ENCODE measurements at regions not wholly inside any gene's neighbourhood (a gene's known extent, or its start where the extent isn't known, plus 50 kb on each side); places are given as distances from the start of the nearest gene placed in this dataset.
"Not testable (repeated sequence)": the region's sequence is repeated elsewhere in the genome, so short reads cannot be mapped to it uniquely, and the experiment has no call there.

GRCh38 chr2:183952741-183953140 is 645.6 kb upstream of the ZNF804A start:
- no peak for DNase-seq
- WGBS (ENCODE audit: insufficient coverage) = no CpG with 5 or more reads among the region's 2 CpGs
- H3K9me3 ChIP-seq (ENCODE audit: control extremely low read depth in 1 of 5, control insufficient read depth in 4 of 5, insufficient read depth in 2 of 5, low read depth in 1 of 5, low read length in 4 of 5) = no peaks in the 10 kb centered on the region
- ChIA-PET CTCF (no interaction called here), POLR2A (no interaction called here)
- H3K36me3 ChIP-seq (ENCODE audit: control insufficient read depth in 4 of 4, insufficient read depth in 4 of 4, low read length in 3 of 4) = no peaks in the 10 kb centered on the region
- H3K27ac ChIP-seq (ENCODE audit: insufficient read depth in 1 of 2, low read depth in 1 of 2, low read length in 2 of 2, poor library complexity in 1 of 2, severe bottlenecking in 2 of 2) = no peak overlapping the region
- no peaks in the 10 kb centered on the region for H3K4me1 ChIP-seq (ENCODE audit: control extremely low read depth in 1 of 4, control insufficient read depth in 4 of 4, insufficient read depth in 4 of 4, low read length in 3 of 4)
- H3K27me3 ChIP-seq (replicated peaks in 2 of 5; ENCODE audit: control insufficient read depth in 4 of 5, insufficient read depth in 5 of 5, low read length in 4 of 5) = no peaks in the 10 kb centered on the region
- H3K4me3 ChIP-seq (ENCODE audit: control insufficient read depth in 1 of 7, extremely low read depth in 1 of 7, insufficient read depth in 4 of 7, low read depth in 2 of 7, low read length in 6 of 7) = no peak overlapping the region

- no peak overlapping the region for H3K4me3 ChIP-seq (ENCODE audit: control insufficient read depth in 1 of 7, extremely low read depth in 1 of 7, insufficient read depth in 4 of 7, low read depth in 2 of 7, low read length in 6 of 7)
- POLR2A ChIA-PET = no interaction called here
- no peaks in the 10 kb centered on the region for H3K4me1 ChIP-seq (ENCODE audit: control extremely low read depth in 1 of 4, control insufficient read depth in 4 of 4, insufficient read depth in 4 of 4, low read length in 3 of 4)
- no peaks in the 10 kb centered on the region for H3K27me3 ChIP-seq (replicated peaks in 2 of 5; ENCODE audit: control insufficient read depth in 4 of 5, insufficient read depth in 5 of 5, low read length in 4 of 5)
- no CpG with 5 or more reads among the region's 1 CpG for WGBS (ENCODE audit: insufficient coverage)
- DNase-seq = no peak
- H3K9me3 ChIP-seq (ENCODE audit: control extremely low read depth in 1 of 5, control insufficient read depth in 4 of 5, insufficient read depth in 2 of 5, low read depth in 1 of 5, low read length in 4 of 5) = no peaks in the 10 kb centered on the region
- CTCF ChIA-PET = no interaction called here
- H3K27ac ChIP-seq (ENCODE audit: insufficient read depth in 1 of 2, low read depth in 1 of 2, low read length in 2 of 2, poor library complexity in 1 of 2, severe bottlenecking in 2 of 2) = no peak overlapping the region
- H3K36me3 ChIP-seq (ENCODE audit: control insufficient read depth in 4 of 4, insufficient read depth in 4 of 4, low read length in 3 of 4) = no peaks in the 10 kb centered on the region
Measured at GRCh38 chr2:183963609-183964008, 634.7 kb upstream of the ZNF804A start.

GRCh38 chr2:183964565-183964964 is 633.8 kb upstream of the ZNF804A start:
- WGBS (ENCODE audit: insufficient coverage) = 17% methylated on average over 1 of the region's 1 CpG
- ChIA-PET CTCF (no interaction called here), POLR2A (no interaction called here)
- Histone ChIP-seq H3K27ac (ENCODE audit: insufficient read depth in 1 of 2, low read depth in 1 of 2, low read length in 2 of 2, poor library complexity in 1 of 2, severe bottlenecking in 2 of 2) (no peak overlapping the region), H3K9me3 (ENCODE audit: control extremely low read depth in 1 of 5, control insufficient read depth in 4 of 5, insufficient read depth in 2 of 5, low read depth in 1 of 5, low read length in 4 of 5) (no peaks in the 10 kb centered on the region), H3K27me3 (replicated peaks in 2 of 5; ENCODE audit: control insufficient read depth in 4 of 5, insufficient read depth in 5 of 5, low read length in 4 of 5) (no peaks in the 10 kb centered on the region), H3K4me3 (ENCODE audit: control insufficient read depth in 1 of 7, extremely low read depth in 1 of 7, insufficient read depth in 4 of 7, low read depth in 2 of 7, low read length in 6 of 7) (no peak overlapping the region), H3K36me3 (ENCODE audit: control insufficient read depth in 4 of 4, insufficient read depth in 4 of 4, low read length in 3 of 4) (no peaks in the 10 kb centered on the region), H3K4me1 (ENCODE audit: control extremely low read depth in 1 of 4, control insufficient read depth in 4 of 4, insufficient read depth in 4 of 4, low read length in 3 of 4) (no peaks in the 10 kb centered on the region)
- DNase-seq = no peak

- Histone ChIP-seq H3K27me3 (replicated peaks in 2 of 5; ENCODE audit: control insufficient read depth in 4 of 5, insufficient read depth in 5 of 5, low read length in 4 of 5) (no peaks in the 10 kb centered on the region), H3K36me3 (ENCODE audit: control insufficient read depth in 4 of 4, insufficient read depth in 4 of 4, low read length in 3 of 4) (no peaks in the 10 kb centered on the region), H3K9me3 (ENCODE audit: control extremely low read depth in 1 of 5, control insufficient read depth in 4 of 5, insufficient read depth in 2 of 5, low read depth in 1 of 5, low read length in 4 of 5) (no peaks in the 10 kb centered on the region), H3K4me1 (ENCODE audit: control extremely low read depth in 1 of 4, control insufficient read depth in 4 of 4, insufficient read depth in 4 of 4, low read length in 3 of 4) (no peaks in the 10 kb centered on the region), H3K4me3 (ENCODE audit: control insufficient read depth in 1 of 7, extremely low read depth in 1 of 7, insufficient read depth in 4 of 7, low read depth in 2 of 7, low read length in 6 of 7) (no peak overlapping the region), H3K27ac (ENCODE audit: insufficient read depth in 1 of 2, low read depth in 1 of 2, low read length in 2 of 2, poor library complexity in 1 of 2, severe bottlenecking in 2 of 2) (no peak overlapping the region)
- WGBS (ENCODE audit: insufficient coverage) = 60% methylated on average over 1 of the region's 6 CpGs
- CTCF ChIA-PET = no interaction called here
- DNase-seq = no peak
- POLR2A ChIA-PET = no interaction called here
Measured at GRCh38 chr2:183967756-183968155, 630.6 kb upstream of the ZNF804A start.

- H3K4me1 ChIP-seq (ENCODE audit: control extremely low read depth in 1 of 4, control insufficient read depth in 4 of 4, insufficient read depth in 4 of 4, low read length in 3 of 4); H3K9me3 ChIP-seq (ENCODE audit: control extremely low read depth in 1 of 5, control insufficient read depth in 4 of 5, insufficient read depth in 2 of 5, low read depth in 1 of 5, low read length in 4 of 5); POLR2A ChIA-PET; DNase-seq; H3K4me3 ChIP-seq (ENCODE audit: control insufficient read depth in 1 of 7, extremely low read depth in 1 of 7, insufficient read depth in 4 of 7, low read depth in 2 of 7, low read length in 6 of 7); H3K27me3 ChIP-seq (replicated peaks in 2 of 5; ENCODE audit: control insufficient read depth in 4 of 5, insufficient read depth in 5 of 5, low read length in 4 of 5); CTCF ChIA-PET; H3K36me3 ChIP-seq (ENCODE audit: control insufficient read depth in 4 of 4, insufficient read depth in 4 of 4, low read length in 3 of 4); H3K27ac ChIP-seq (ENCODE audit: insufficient read depth in 1 of 2, low read depth in 1 of 2, low read length in 2 of 2, poor library complexity in 1 of 2, severe bottlenecking in 2 of 2): not testable (repeated sequence)
- 88% methylated on average over 8 of the region's 8 CpGs for WGBS (ENCODE audit: insufficient coverage)
Measured at GRCh38 chr2:183975676-183976075, 622.7 kb upstream of the ZNF804A start.

- no peaks in the 10 kb centered on the region for H3K36me3 ChIP-seq (ENCODE audit: control insufficient read depth in 4 of 4, insufficient read depth in 4 of 4, low read length in 3 of 4)
- H3K4me3 ChIP-seq (ENCODE audit: control insufficient read depth in 1 of 7, extremely low read depth in 1 of 7, insufficient read depth in 4 of 7, low read depth in 2 of 7, low read length in 6 of 7) = no peak overlapping the region
- ChIA-PET CTCF (no interaction called here), POLR2A (no interaction called here)
- peaks cover 0 to 2% (median 0%) of the 10 kb centered on the region in 5 experiments for H3K9me3 ChIP-seq (ENCODE audit: control extremely low read depth in 1 of 5, control insufficient read depth in 4 of 5, insufficient read depth in 2 of 5, low read depth in 1 of 5, low read length in 4 of 5)
- no peak for DNase-seq
- H3K27ac ChIP-seq (ENCODE audit: insufficient read depth in 1 of 2, low read depth in 1 of 2, low read length in 2 of 2, poor library complexity in 1 of 2, severe bottlenecking in 2 of 2) = no peak overlapping the region
- H3K4me1 ChIP-seq (ENCODE audit: control extremely low read depth in 1 of 4, control insufficient read depth in 4 of 4, insufficient read depth in 4 of 4, low read length in 3 of 4) = no peaks in the 10 kb centered on the region
- no peaks in the 10 kb centered on the region for H3K27me3 ChIP-seq (replicated peaks in 2 of 5; ENCODE audit: control insufficient read depth in 4 of 5, insufficient read depth in 5 of 5, low read length in 4 of 5)
Measured at GRCh38 chr2:183984871-183985270, 613.5 kb upstream of the ZNF804A start.

GRCh38 chr2:183991968-183992367 is 606.4 kb upstream of the ZNF804A start:
- Histone ChIP-seq H3K27me3 (replicated peaks in 2 of 5; ENCODE audit: control insufficient read depth in 4 of 5, insufficient read depth in 5 of 5, low read length in 4 of 5) (no peaks in the 10 kb centered on the region), H3K27ac (ENCODE audit: insufficient read depth in 1 of 2, low read depth in 1 of 2, low read length in 2 of 2, poor library complexity in 1 of 2, severe bottlenecking in 2 of 2) (no peak overlapping the region), H3K9me3 (ENCODE audit: control extremely low read depth in 1 of 5, control insufficient read depth in 4 of 5, insufficient read depth in 2 of 5, low read depth in 1 of 5, low read length in 4 of 5) (peaks cover 0 to 2% (median 0%) of the 10 kb centered on the region in 5 experiments), H3K4me1 (ENCODE audit: control extremely low read depth in 1 of 4, control insufficient read depth in 4 of 4, insufficient read depth in 4 of 4, low read length in 3 of 4) (no peaks in the 10 kb centered on the region), H3K36me3 (ENCODE audit: control insufficient read depth in 4 of 4, insufficient read depth in 4 of 4, low read length in 3 of 4) (no peaks in the 10 kb centered on the region), H3K4me3 (ENCODE audit: control insufficient read depth in 1 of 7, extremely low read depth in 1 of 7, insufficient read depth in 4 of 7, low read depth in 2 of 7, low read length in 6 of 7) (no peak overlapping the region)
- DNase-seq = no peak
- ChIA-PET POLR2A (no interaction called here), CTCF (no interaction called here)

- Histone ChIP-seq H3K27me3 (replicated peaks in 2 of 5; ENCODE audit: control insufficient read depth in 4 of 5, insufficient read depth in 5 of 5, low read length in 4 of 5) (no peaks in the 10 kb centered on the region), H3K27ac (ENCODE audit: insufficient read depth in 1 of 2, low read depth in 1 of 2, low read length in 2 of 2, poor library complexity in 1 of 2, severe bottlenecking in 2 of 2) (no peak overlapping the region), H3K4me3 (ENCODE audit: control insufficient read depth in 1 of 7, extremely low read depth in 1 of 7, insufficient read depth in 4 of 7, low read depth in 2 of 7, low read length in 6 of 7) (no peak overlapping the region), H3K4me1 (ENCODE audit: control extremely low read depth in 1 of 4, control insufficient read depth in 4 of 4, insufficient read depth in 4 of 4, low read length in 3 of 4) (no peaks in the 10 kb centered on the region), H3K36me3 (ENCODE audit: control insufficient read depth in 4 of 4, insufficient read depth in 4 of 4, low read length in 3 of 4) (no peaks in the 10 kb centered on the region), H3K9me3 (ENCODE audit: control extremely low read depth in 1 of 5, control insufficient read depth in 4 of 5, insufficient read depth in 2 of 5, low read depth in 1 of 5, low read length in 4 of 5) (no peaks in the 10 kb centered on the region)
- 100% methylated on average over 1 of the region's 1 CpG for WGBS (ENCODE audit: insufficient coverage)
- no peak for DNase-seq
- CTCF ChIA-PET = no interaction called here
- POLR2A ChIA-PET = no interaction called here
Measured at GRCh38 chr2:183993052-183993451, 605.3 kb upstream of the ZNF804A start.

All from common myeloid progenitor, CD34-positive (primary cell).